ENCODE measurements at regions not wholly inside any gene's neighbourhood (a gene's known extent, or its start where the extent isn't known, plus 50 kb on each side); places are given as distances from the start of the nearest gene placed in this dataset.

- no peak for TF ChIP-seq CTCF (IDR thresholded peaks at IDR 0.05)
- no peak for TF ChIP-seq POLR2A (IDR thresholded peaks at IDR 0.05)
Measured at GRCh38 chr5:15009420-15009819, 137.8 kb upstream of the ANKH start.

Data from testis (tissue), 2 donors.